ENCODE measurements at regions not wholly inside any gene's neighbourhood (a gene's known extent, or its start where the extent isn't known, plus 50 kb on each side); places are given as distances from the start of the nearest gene placed in this dataset.

GRCh38 chr17:36867716-36868341 lies 69.4 kb upstream of the LHX1 start:
- no peaks in the 10 kb centered on the region for H3K9me3 ChIP-seq (ENCODE audit: control insufficient read depth, insufficient read depth, low read length)
- H3K27me3 ChIP-seq (ENCODE audit: control insufficient read depth, insufficient read depth, low read length), result no peaks in the 10 kb centered on the region
- H3K27ac ChIP-seq (ENCODE audit: low read depth, low read length), result no peak overlapping the region
- no peaks in the 10 kb centered on the region for H3K36me3 ChIP-seq (ENCODE audit: control insufficient read depth, insufficient read depth, low read length)
- no peak overlapping the region for H3K9ac ChIP-seq (ENCODE audit: low read depth, low read length)
- H3K4me3 ChIP-seq (ENCODE audit: low read depth, low read length), result no peak overlapping the region
- peaks cover 10% of the 10 kb centered on the region; the same call in 1 of the 2 replicates for H3K4me1 ChIP-seq (ENCODE audit: control insufficient read depth, insufficient read depth, low read length)

- Histone ChIP-seq H3K36me3 (ENCODE audit: control insufficient read depth, insufficient read depth, low read length) (no peaks in the 10 kb centered on the region), H3K27ac (ENCODE audit: low read depth, low read length) (no peak overlapping the region), H3K4me1 (ENCODE audit: control insufficient read depth, insufficient read depth, low read length) (peaks cover 10% of the 10 kb centered on the region; the same call in 1 of the 2 replicates), H3K27me3 (ENCODE audit: control insufficient read depth, insufficient read depth, low read length) (no peaks in the 10 kb centered on the region), H3K9ac (ENCODE audit: low read depth, low read length) (no peak overlapping the region), H3K4me3 (ENCODE audit: low read depth, low read length) (no peak overlapping the region), H3K9me3 (ENCODE audit: control insufficient read depth, insufficient read depth, low read length) (no peaks in the 10 kb centered on the region)
These were observed 68.5 kb upstream of the LHX1 start for GRCh38 chr17:36868777-36869176.

- Histone ChIP-seq H3K36me3 (ENCODE audit: control insufficient read depth, insufficient read depth, low read length) (no peaks in the 10 kb centered on the region), H3K9ac (ENCODE audit: low read depth, low read length) (no peak overlapping the region), H3K9me3 (ENCODE audit: control insufficient read depth, insufficient read depth, low read length) (no peaks in the 10 kb centered on the region), H3K27ac (ENCODE audit: low read depth, low read length) (no peak overlapping the region), H3K4me3 (ENCODE audit: low read depth, low read length) (no peak overlapping the region), H3K27me3 (ENCODE audit: control insufficient read depth, insufficient read depth, low read length) (no peaks in the 10 kb centered on the region), H3K4me1 (ENCODE audit: control insufficient read depth, insufficient read depth, low read length) (peaks cover 10% of the 10 kb centered on the region; the same call in 1 of the 2 replicates)
These were observed 67.8 kb upstream of the LHX1 start for GRCh38 chr17:36869441-36869840.

GRCh38 chr17:36869856-36870719 lies 67.2 kb upstream of the LHX1 start:
- Histone ChIP-seq H3K27ac (ENCODE audit: low read depth, low read length) (no peak overlapping the region), H3K9ac (ENCODE audit: low read depth, low read length) (no peak overlapping the region), H3K4me3 (ENCODE audit: low read depth, low read length) (no peak overlapping the region), H3K9me3 (ENCODE audit: control insufficient read depth, insufficient read depth, low read length) (no peaks in the 10 kb centered on the region), H3K36me3 (ENCODE audit: control insufficient read depth, insufficient read depth, low read length) (no peaks in the 10 kb centered on the region), H3K27me3 (ENCODE audit: control insufficient read depth, insufficient read depth, low read length) (no peaks in the 10 kb centered on the region), H3K4me1 (ENCODE audit: control insufficient read depth, insufficient read depth, low read length) (peaks cover 10% of the 10 kb centered on the region; the same call in 1 of the 2 replicates)

GRCh38 chr17:36870720-36870999 lies 66.6 kb upstream of the LHX1 start:
- peaks cover 12% of the 10 kb centered on the region; the same call in 1 of the 2 replicates for H3K4me1 ChIP-seq (ENCODE audit: control insufficient read depth, insufficient read depth, low read length)

GRCh38 chr17:36875698-36876293 lies 61.5 kb upstream of the LHX1 start:
- H3K27me3 ChIP-seq (ENCODE audit: control insufficient read depth, insufficient read depth, low read length), result no peaks in the 10 kb centered on the region
- 0 out of 2 replicates have a peak, but pooled peaks cover 6% of the 10 kb centered on the region for H3K4me1 ChIP-seq (ENCODE audit: control insufficient read depth, insufficient read depth, low read length)
- H3K36me3 ChIP-seq (ENCODE audit: control insufficient read depth, insufficient read depth, low read length), result no peaks in the 10 kb centered on the region
- H3K9ac ChIP-seq (ENCODE audit: low read depth, low read length), result no peak overlapping the region
- H3K4me3 ChIP-seq (ENCODE audit: low read depth, low read length), result no peak overlapping the region
- H3K9me3 ChIP-seq (ENCODE audit: control insufficient read depth, insufficient read depth, low read length), result no peaks in the 10 kb centered on the region
- H3K27ac ChIP-seq (ENCODE audit: low read depth, low read length), result no peak overlapping the region

More at GRCh38 chr17:36870720-36870999, 66.6 kb upstream of the LHX1 start:
- Histone ChIP-seq H3K9me3 (ENCODE audit: control insufficient read depth, insufficient read depth, low read length) (no peaks in the 10 kb centered on the region), H3K27ac (ENCODE audit: low read depth, low read length) (no peak overlapping the region), H3K27me3 (ENCODE audit: control insufficient read depth, insufficient read depth, low read length) (no peaks in the 10 kb centered on the region), H3K9ac (ENCODE audit: low read depth, low read length) (no peak overlapping the region), H3K36me3 (ENCODE audit: control insufficient read depth, insufficient read depth, low read length) (no peaks in the 10 kb centered on the region), H3K4me3 (ENCODE audit: low read depth, low read length) (no peak overlapping the region)

- H3K9me3 ChIP-seq (ENCODE audit: control insufficient read depth, insufficient read depth, low read length), result no peaks in the 10 kb centered on the region
- H3K36me3 ChIP-seq (ENCODE audit: control insufficient read depth, insufficient read depth, low read length), result no peaks in the 10 kb centered on the region
- H3K9ac ChIP-seq (ENCODE audit: low read depth, low read length), result no peak overlapping the region
- H3K4me1 ChIP-seq (ENCODE audit: control insufficient read depth, insufficient read depth, low read length), result 0 out of 2 replicates have a peak, but pooled peaks cover 4% of the 10 kb centered on the region
- H3K27ac ChIP-seq (ENCODE audit: low read depth, low read length), result no peak overlapping the region
- no peaks in the 10 kb centered on the region for H3K27me3 ChIP-seq (ENCODE audit: control insufficient read depth, insufficient read depth, low read length)
- no peak overlapping the region for H3K4me3 ChIP-seq (ENCODE audit: low read depth, low read length)
These were observed 60.3 kb upstream of the LHX1 start for GRCh38 chr17:36876966-36877365.

GRCh38 chr17:36877771-36878170 lies 59.5 kb upstream of the LHX1 start:
- no peaks in the 10 kb centered on the region for H3K9me3 ChIP-seq (ENCODE audit: control insufficient read depth, insufficient read depth, low read length)
- no peaks in the 10 kb centered on the region for H3K36me3 ChIP-seq (ENCODE audit: control insufficient read depth, insufficient read depth, low read length)
- H3K4me1 ChIP-seq (ENCODE audit: control insufficient read depth, insufficient read depth, low read length), result 0 out of 2 replicates have a peak, but pooled peaks cover 4% of the 10 kb centered on the region
- no peak overlapping the region for H3K9ac ChIP-seq (ENCODE audit: low read depth, low read length)
- no peak overlapping the region for H3K27ac ChIP-seq (ENCODE audit: low read depth, low read length)
- H3K27me3 ChIP-seq (ENCODE audit: control insufficient read depth, insufficient read depth, low read length), result no peaks in the 10 kb centered on the region
- H3K4me3 ChIP-seq (ENCODE audit: low read depth, low read length), result no peak overlapping the region

GRCh38 chr17:36878216-36878615 lies 59.1 kb upstream of the LHX1 start:
- no peaks in the 10 kb centered on the region for H3K36me3 ChIP-seq (ENCODE audit: control insufficient read depth, insufficient read depth, low read length)
- H3K9ac ChIP-seq (ENCODE audit: low read depth, low read length), result no peak overlapping the region
- H3K4me1 ChIP-seq (ENCODE audit: control insufficient read depth, insufficient read depth, low read length), result 0 out of 2 replicates have a peak, but pooled peaks cover 4% of the 10 kb centered on the region
- H3K27me3 ChIP-seq (ENCODE audit: control insufficient read depth, insufficient read depth, low read length), result no peaks in the 10 kb centered on the region
- no peaks in the 10 kb centered on the region for H3K9me3 ChIP-seq (ENCODE audit: control insufficient read depth, insufficient read depth, low read length)
- no peak overlapping the region for H3K27ac ChIP-seq (ENCODE audit: low read depth, low read length)
- H3K4me3 ChIP-seq (ENCODE audit: low read depth, low read length), result no peak overlapping the region

GRCh38 chr17:36879027-36879426 lies 58.2 kb upstream of the LHX1 start:
- Histone ChIP-seq H3K36me3 (ENCODE audit: control insufficient read depth, insufficient read depth, low read length) (no peaks in the 10 kb centered on the region), H3K4me1 (ENCODE audit: control insufficient read depth, insufficient read depth, low read length) (0 out of 2 replicates have a peak, but pooled peaks cover 4% of the 10 kb centered on the region), H3K9ac (ENCODE audit: low read depth, low read length) (no peak overlapping the region), H3K9me3 (ENCODE audit: control insufficient read depth, insufficient read depth, low read length) (no peaks in the 10 kb centered on the region), H3K27me3 (ENCODE audit: control insufficient read depth, insufficient read depth, low read length) (no peaks in the 10 kb centered on the region), H3K27ac (ENCODE audit: low read depth, low read length) (no peak overlapping the region), H3K4me3 (ENCODE audit: low read depth, low read length) (no peak overlapping the region)

GRCh38 chr17:36879624-36880131 lies 57.6 kb upstream of the LHX1 start:
- Histone ChIP-seq H3K4me3 (ENCODE audit: low read depth, low read length) (no peak overlapping the region), H3K36me3 (ENCODE audit: control insufficient read depth, insufficient read depth, low read length) (no peaks in the 10 kb centered on the region), H3K9ac (ENCODE audit: low read depth, low read length) (no peak overlapping the region), H3K4me1 (ENCODE audit: control insufficient read depth, insufficient read depth, low read length) (peaks cover 8% of the 10 kb centered on the region; the same call in 1 of the 2 replicates), H3K27me3 (ENCODE audit: control insufficient read depth, insufficient read depth, low read length) (no peaks in the 10 kb centered on the region), H3K9me3 (ENCODE audit: control insufficient read depth, insufficient read depth, low read length) (no peaks in the 10 kb centered on the region), H3K27ac (ENCODE audit: low read depth, low read length) (no peak overlapping the region)

All from HUES48 (cell line).